Endothelial cell of hepatic sinusoid (primary cell): ENCODE measurements at regions not wholly inside any gene's neighbourhood (a gene's known extent, or its start where the extent isn't known, plus 50 kb on each side); places are given as distances from the start of the nearest gene placed in this dataset.

Source experiments
- in situ Hi-C: cut with HindIII; loops from 2 replicates; pipeline ENCODE4 v1.10.0; 2017; ENCODE audit warnings: low sequenced_read_pairs

DNA sequence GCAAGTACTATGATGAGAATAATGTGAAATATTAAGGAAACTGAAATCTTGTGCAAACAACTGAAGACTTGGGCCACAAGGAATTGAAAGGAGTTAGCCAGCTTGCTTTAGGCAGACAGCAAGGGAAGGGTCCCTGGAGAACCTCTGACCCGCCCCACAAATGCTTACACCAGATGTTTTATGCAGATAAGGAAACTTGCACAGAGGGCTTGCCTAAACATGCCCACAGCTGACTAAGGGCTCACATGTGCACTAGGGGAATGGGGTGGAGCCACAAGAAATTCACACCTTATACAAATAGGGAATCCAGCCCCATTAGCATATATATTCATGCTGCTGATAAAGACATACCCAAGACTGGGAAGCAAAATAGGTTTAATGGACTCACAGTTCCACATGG lies 86.1 kb upstream of the CYYR1 start:
- in situ Hi-C loops, result no loop called here

DNA sequence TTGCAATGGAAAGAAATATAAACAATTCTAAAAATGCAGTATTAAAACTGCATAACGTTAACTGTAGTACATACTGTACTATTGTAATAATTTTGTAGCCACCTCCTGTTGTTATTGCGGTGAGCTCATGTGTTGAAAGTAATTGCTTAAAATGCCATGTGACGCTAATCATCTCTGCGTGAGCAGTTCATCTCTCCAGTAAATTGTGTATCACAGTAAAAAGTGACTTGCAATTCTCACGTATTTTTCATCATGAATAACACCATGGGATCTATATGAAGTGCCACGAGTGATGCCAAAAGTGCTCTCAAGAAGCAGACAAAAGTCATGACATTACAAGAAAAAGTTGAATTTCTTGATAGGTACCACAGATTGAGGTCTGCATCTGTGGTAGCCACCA lies 82.4 kb upstream of the CYYR1 start:
- in situ Hi-C loops, result no loop called here

DNA sequence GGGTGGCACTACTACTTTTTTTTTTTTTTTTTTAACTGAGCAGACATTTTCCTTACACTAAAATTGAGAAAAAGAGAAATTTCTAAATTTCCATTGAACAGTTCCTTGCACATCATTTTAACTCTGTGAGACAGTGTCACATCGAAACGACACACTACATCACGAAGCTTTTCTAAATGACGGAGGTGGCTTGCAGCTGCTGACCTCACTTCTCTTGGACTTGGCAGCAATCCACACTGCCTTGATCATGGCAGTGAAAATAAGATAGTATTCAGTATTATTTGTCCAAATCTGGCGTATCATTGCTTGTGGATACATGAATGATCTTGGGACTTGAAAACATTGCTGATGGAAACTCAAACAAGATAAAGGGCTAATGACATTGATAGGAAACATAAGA lies 80.3 kb upstream of the CYYR1 start:
- in situ Hi-C loops, result no loop called here

DNA sequence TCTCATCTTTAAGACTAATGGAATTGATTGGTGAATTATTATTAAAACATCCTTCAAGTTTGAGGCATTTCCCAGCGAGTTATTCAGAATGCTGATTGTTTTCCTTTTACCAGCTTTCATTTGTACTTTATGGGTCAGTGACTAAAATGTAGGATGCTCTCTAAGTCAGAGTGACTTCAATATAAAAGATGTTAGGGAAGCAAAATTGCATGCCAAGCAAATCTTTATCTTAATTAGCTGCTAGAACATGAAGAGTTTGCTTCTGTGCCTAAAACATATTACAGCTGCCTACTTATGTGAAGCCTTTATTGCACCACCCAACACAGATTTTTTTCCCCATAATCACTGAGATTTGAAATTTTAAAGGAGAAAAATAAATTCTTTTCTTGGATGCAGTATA lies 79.8 kb upstream of the CYYR1 start:
- in situ Hi-C loops, result no loop called here

DNA sequence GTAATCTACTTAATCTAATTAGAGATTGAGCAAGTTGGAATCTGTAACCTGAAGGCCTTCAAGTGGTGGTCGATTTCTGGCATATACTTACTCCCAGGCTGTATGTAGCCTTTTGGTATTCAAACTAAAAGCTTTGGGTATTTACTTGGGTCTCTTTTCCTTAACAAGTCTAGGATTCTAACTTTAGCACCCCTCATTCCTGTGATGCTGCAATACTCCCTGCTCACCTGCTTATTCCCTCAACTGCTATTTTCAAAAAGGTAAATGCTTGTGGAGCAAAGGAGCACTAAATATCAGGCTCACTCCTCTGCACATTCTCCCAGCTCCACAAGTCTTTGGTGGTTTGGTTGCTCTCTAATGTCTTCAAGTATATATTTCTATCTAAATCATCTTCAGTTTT lies 68.0 kb upstream of the CYYR1 start:
- in situ Hi-C loops, result loop anchor here (5.0 kb wide), 1 partner anchor 54 kb away; no protein-coding TSS in a partner anchor

DNA sequence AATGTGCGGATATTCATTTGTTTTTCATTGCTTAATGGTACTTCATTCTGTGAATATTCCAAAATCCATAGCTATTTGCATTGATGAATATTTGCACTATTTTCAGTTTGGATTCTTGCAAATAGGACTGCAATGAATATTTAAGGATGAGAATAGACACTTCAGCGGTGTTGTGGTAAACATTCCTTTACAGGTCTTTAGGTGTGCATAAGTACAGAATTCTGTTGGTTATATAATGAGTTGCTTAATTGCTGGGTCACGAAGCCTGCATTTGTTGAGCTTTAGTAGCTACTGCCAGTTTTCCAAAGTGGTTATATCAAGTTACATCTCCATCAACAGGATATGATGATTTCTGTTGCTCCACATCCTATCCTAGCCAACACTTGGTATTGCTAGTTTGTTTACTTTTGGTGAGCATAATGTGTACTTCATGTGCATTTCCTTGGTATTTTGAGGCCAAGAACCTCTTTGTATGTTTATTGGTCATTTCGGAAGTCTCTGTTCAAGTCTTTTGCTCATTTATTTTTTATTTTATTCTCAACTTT lies 64.2 kb upstream of the CYYR1 start:
- in situ Hi-C loops, result no loop called here

DNA sequence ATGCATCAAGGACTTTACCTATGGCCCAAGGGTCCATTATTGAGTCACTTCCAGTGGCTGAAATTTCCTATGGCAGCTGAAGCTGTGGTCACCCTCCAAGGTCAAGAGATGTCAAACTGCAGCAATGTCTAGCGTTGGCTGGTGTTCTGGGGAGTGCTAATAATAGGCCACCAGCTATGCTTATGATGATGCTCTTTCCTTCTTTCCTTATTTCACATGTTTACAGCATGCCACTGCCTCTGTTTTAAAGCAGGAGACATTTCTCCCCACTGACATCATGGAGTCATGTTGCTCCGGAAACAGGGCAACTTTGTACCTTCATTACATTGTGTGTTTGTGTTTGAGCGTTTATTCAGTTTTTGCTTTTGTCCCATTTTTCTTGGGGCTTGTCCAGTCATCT lies 62.6 kb upstream of the CYYR1 start:
- in situ Hi-C loops, result no loop called here

DNA sequence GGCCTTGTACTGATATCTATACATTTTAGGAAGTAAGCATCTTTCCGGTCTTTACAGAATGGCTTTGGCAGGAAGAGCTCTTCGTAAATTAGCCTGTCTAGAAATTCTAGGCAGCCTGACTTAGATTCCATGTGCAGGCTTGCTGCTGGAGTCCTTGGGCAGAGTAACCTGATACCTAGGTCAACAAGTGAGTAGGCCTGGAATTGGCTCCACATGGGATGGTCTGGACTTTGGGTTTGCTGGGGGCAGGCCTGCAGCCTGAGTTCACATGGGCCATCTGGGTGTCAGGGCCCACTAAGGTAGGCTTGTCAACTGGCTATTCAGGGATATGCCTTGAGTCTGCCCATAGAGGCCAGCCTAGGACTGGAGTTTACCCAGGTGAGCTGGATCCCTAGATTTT lies 59.6 kb upstream of the CYYR1 start:
- in situ Hi-C loops, result no loop called here

DNA sequence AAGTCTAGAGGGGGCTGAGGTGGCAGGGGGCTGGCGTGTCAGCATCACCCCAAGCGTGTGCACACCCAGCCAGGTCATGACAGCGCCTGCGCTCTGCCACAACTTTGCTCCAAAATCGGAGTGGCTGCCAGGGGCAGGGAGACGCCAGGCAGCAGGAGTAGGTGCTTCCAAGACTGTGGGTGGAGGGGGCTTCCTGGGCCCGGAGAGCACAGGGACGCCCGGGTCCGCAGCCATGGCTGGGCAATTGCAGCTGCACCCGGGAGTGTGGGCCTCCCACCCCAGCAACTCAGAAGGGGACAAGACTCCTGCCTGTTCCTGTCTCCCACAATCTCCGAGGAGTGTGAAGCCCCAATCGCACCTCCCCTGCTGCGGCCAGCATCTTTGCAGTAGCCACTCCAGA lies 53.1 kb upstream of the CYYR1 start:
- in situ Hi-C loops, result no loop called here

DNA sequence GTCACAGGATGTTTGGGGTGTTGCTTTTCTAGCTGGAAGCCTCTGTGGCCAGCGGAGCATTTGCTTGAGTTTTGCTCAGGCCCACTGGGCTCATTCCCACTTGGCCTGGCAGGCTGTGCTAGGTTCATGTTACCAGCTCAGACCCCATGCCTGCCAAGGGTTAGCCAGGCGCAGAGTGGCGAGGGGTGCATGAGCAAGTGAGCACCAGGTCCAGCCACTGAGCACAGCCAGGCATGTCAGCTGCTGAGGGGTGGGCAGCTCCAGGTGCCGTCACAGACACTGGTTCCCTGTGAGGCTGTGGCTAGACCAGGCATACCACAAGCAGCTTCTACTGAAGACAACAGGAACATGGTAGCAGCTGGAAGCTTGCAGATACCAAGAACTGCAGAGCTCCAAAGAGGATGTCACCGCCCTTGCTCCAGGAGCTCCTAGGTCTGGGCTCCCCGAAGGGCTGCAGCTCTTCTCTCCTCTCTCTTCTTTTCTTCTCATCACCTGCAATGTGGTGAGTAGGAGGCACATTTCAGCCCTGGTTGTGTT lies 52.0 kb upstream of the CYYR1 start:
- in situ Hi-C loops, result no loop called here
